ENCODE measurements at regions not wholly inside any gene's neighbourhood (a gene's known extent, or its start where the extent isn't known, plus 50 kb on each side); places are given as distances from the start of the nearest gene placed in this dataset.
"Not testable (repeated sequence)": the region's sequence is repeated elsewhere in the genome, so short reads cannot be mapped to it uniquely, and the experiment has no call there.

DNA sequence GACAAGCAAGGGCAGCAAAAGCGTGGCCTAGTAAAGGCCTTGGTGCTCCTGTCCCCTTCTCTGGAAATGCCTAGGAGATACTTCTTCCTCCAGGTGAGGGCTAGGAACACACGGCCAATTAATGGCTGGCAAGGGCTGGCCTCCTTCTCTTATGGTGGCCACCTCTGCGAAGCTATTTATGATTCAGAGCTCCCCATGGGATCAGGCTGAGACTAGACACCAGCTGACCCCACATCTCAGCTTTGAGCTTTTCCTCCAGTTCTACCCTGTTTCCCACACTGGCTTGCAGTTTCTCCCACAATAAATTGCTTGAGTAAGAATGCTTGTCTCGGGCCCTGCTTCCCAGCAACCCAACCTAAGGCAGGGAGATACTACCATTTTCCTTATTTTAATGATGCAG is 53.7 kb downstream of the CAMK2N1 start:
- DNase-seq = no peak

DNA sequence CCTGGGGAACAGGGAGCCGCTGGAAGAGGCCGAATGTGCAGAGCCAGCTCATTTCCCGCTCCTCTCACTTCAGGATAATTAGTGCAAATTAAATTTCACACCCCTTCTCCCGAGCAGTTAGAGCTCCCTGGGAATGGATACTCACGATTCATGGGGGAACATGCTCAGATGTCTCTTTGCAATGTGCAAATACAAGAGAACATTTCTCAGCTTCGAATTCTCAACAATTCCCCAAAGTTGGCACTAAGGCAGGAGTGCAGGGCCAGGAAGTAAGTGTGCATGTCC is 54.9 kb downstream of the CAMK2N1 start:
- DNase-seq = no peak

DNA sequence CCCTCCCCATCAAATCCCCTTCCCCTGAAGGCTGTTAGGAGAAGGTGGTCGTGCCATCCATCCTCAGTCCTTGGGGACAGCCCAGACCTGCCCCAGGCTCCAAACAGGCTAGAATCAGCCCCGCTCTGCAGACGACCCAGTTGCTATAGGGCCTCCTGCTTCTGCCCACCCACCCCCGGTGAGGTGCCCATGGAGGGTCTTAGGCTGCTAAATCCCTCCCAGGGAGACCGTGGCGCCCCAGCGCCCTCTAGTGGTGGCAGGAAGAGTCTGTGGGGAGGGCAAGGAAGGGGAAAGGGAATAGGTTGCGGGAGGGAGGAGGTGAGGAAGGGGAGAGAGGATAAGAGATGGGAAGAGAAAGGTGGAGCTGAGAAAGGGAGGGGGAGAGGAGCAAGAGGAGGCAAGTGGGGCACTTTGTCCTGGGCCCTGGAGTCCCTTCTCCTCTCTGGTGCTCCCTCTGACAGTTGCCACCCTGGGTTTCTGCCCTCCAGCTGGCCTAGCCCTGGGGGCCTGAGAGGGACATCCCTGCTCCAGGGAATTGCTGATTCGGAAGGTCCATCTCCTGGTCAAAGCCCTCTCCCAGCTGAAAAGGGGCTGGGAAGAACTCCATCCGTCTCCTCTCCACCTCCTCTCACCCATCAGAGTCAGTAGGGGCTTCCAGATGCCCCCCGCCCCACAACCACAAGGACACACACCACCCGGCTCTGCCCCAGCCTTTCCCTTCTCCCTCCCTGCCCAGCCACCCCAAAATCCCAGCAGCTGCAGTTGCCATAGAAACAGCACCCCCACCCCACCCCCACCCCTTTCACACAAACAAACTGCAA is 55.4 kb downstream of the CAMK2N1 start:
- peak; percentile 56 for DNase-seq

DNA sequence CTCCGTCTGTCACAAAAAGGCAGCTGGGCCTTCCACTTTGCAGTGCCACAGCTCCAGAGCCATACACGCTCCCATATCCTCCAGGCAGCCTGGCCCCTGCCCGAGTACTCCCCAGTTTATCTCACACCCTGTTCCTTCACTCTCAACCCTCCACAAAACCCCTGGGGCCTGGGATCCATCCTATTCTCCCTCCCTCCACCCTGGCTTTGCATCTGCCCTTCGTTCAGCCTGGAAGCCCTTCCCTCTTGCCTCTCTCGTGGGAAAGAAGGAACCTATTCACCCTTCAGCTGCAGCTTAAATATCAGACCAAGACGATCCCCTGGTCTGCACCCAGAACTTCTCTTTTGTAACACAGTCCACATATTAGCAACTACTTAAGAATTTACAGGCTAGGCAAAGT is 56.7 kb downstream of the CAMK2N1 start:
- no peak for DNase-seq

DNA sequence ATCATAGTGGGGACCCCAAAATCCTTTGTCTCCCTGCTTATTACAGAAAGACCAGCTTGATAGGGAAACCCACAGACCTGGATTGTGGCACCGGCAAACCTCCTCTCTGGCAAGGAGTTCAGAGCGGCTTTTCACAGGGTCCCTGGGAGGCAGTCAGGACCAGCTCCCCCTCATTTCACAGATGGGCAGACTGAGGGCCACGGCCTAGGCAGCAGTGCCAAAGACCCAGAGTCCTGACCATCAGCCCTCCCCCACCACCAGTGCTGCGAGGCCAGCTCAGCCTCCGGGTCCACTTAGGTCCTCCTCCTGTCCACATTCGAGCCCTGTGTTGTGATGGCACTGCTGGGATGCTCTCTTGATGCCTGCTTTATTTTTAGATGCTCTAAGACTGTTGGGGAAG is 57.2 kb downstream of the CAMK2N1 start:
- DNase-seq = no peak

DNA sequence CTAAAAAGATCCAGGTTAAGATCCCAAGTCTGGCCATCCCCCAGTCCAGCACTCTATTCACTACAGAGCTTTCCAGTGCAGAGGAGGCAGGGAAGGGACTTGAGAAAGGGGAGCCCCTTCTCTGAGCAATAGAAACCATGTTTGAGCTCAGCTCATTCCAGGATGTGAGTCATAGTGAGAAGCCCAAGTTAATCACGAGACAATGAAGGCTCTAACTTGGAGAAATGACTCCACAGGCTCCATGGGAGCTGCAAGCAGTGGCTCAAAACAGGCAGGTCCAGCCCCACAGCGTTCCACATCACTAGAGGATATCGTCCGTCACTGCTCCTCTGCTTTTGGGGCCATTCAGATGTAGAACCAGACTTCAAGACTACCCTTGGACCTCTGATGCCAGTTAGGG is 59.1 kb downstream of the CAMK2N1 start:
- DNase-seq = peak; percentile 90

DNA sequence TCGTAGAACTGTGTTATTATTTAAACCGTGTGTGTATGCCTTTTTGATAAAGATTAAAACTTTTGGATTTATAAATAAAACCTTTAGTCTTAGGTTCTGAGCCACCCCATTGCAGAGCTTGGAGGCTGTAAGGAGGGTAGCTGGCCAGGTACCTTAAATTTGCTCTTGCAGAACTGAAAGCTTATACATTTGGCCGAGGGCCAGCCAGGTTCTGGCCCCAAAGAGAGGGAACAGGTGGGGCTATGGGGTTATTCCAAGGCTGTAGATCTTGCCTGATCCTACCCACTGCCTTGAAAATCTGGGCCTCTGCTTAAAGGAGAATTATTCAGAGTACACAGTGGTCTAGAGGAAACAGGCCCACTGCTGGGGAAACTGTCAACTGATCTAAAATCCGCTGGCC is 59.6 kb downstream of the CAMK2N1 start:
- DNase-seq = no peak

DNA sequence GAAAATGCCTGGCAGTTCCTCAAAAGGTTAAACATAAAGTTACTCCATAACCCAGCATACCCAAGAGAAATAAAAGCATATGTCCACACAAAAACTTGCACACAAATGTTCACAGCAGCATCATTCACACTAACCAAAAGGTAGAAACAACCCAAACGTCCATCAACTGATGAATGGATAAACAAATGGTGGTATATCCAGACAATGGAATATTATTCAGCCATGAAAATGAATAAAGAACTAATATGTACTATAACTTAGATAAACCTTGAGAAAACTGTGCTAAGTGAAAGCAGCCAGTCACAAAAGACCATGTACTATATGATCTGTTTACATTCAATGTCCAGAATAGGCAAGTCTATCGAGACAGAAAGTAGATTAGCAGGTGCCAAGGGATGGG is 60.4 kb downstream of the CAMK2N1 start:
- DNase-seq = no peak

DNA sequence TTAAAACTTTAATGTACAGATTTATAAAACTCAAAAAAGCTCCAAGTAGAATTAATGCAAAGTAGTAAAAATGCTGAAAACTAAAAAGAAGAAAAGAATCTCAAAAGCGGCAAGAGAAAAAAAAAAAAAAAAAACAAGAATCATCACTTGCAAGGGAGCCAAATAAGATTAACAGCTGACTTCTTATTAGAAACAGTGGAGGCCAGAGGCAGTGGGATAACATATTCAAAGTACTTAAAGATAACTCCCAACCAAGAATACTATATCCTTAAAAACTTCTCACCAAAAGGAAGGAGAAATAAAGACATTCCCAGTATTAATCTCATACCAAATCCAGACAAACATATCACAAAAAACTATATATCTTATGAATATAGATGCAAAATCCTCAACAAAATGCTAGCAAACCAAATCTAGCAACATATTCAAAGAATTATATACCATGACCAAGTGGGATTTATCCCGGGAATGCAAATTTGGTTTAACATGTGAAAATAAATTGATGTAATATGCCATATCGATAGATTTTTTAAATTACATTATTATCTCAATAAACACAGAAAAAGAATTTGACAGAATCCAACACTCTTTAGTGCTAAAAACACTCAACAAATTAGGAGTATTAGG is 62.7 kb downstream of the CAMK2N1 start:
- DNase-seq = no peak

DNA sequence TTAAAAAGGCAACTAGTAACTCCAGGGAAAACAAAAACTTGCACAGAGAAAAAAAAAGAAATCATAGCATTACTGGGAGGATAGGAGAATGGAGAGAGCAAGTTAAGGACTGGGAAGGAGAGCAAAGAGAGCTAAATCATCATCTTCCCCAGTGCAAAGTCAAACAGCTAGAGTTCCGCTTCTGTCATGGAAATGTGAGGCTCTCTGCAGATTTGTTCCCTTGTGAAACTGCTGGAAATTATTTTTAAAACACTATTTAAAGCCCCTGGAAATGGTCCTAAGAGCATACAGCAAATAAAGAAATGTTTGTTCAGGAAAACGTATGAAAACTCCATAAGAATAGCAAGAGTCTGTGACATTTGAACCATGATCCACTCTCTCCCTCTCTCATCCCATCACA is 64.6 kb downstream of the CAMK2N1 start:
- DNase-seq = no peak

DNA sequence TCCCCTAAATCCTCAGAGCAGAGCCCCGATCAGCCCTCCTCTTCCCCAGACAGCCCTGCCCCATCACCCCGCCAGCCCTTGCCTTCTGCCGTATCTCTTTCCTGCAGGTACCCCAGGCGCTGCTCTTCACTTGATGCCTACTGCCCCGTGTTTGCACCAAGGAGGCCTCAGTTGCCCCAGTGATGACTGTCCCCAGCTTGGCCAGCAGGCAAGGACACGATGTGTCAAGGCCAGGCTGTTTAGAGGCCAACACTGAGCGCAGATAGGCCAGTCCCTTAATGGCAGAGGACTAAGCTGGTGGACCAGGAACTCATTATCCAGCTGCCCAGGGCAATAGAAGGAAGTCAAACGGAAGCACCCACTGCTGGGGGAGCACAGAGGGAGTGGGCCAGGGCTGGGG is 68.4 kb downstream of the CAMK2N1 start:
- DNase-seq = no peak

DNA sequence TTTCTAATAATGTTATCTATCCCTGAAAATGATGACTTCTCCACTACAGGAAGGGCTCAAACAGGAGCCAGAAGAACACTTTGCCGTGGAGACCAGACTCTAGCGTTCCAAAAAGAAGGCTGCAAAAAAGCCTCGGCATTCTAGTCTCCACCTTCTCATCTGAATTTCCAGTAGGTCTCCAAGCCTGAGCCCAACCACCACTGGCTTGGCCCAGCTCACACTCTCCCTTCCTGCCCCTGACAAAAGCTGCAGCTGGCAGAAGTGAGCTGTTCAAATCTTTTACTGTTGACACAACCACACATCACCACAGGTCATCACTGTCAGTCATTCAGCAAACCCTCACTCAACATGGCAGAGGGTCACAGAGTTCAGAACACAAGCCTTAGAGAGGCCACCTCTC is 69.3 kb downstream of the CAMK2N1 start:
- DNase-seq = no peak

DNA sequence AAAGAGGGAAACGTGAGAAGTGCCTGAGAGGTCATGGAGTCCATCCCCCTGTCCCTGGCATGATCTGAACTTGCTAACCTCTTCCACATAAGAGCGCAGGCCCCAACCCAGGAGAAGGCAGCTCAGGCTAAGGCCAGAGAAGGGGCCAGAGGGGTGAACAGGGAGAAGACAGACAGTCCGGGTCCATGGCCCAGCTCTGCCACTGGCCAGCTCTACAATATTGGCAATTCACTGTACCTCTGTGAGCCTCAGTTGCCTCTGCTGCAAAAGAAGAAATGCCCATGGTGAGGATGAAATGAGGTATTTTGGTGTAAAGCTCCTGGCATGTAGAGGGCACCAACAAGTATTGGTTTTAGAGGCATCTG is 72.3 kb downstream of the CAMK2N1 start:
- no peak for DNase-seq

DNA sequence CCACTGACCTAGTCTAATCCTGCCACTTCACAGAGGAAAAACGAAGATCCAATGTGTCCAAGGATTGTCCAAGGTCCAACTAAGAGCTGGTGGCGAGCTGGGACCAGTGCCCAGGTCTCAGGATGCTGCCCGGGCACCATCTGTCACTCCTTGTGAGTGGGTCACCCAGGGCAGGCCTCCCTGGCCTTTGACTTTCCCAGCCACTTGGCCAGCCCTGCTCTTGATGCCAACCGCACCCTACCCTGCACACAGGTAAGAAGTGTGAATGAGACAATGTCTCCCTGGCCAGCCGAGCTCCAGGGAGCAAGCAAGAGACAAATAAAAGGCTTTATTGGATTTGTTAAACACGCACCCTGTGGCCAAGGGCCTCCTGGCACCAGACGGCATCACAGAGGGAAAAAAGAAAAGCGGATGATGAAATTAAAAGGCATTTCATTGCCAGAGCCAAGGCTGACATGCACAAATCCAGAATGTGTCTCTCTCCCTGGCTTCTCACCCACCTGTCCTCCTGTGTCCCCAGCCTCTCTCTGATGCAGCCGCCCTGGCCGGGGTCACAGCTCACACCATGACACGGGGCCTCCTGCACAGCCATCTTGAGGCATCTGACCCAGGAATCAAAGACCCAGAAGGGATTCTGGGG is 72.8 kb downstream of the CAMK2N1 start:
- no peak for DNase-seq

DNA sequence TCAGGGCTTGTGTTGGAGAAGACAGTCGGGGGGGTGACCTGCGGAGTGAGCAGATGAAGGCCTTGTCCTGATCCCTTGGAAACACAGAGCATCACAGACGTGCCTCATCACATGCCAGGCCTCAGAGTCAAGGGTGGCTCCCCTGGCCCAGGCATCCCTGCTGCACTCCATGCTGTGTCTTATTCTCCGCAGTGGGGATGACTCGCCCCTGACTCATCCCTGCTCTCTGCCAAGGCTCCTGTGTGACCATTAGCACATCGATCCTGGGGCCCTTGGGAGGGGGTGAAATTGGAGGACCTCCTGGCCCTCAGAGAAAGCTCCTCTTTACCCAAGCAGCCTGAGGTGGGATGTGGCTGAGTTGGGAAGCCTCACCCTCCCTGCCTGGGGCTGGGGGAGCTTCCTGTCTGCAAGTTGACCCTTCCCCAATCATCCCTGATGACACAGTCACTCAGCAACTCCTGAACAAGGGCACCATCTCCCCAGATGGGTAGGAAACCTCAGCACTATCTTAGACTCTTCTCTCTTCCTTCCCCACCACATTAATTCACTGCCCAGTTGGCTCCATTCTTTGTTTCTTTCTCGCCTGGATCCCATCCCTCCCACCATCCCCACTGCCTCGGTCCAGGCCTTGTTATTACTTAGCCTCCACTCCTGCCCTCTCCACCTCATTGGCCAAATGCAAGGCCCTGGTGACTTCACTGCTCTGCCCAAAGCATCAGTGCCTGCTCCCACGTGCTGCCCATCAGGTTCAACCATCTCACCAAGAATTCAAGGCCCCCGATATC is 74.6 kb downstream of the CAMK2N1 start:
- peak; percentile 53 for DNase-seq

DNA sequence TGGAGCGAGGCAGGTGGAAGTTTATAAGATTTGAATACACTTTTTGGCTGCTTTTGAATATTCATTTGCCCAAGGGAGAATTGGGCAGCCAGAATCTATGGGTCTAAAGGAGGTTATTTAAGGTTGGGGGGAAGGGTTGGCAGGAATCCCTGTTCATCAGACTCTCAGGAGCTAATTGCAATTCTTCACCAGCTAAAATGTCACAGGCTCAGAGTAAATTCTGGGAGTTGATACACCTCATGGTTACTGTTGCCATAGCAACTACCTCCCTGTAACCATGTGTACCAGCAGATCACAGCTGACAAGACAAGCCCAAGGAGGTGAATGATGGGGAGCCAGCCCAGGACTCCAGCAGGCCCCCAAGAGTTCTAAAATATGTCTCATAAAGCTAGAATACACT is 75.5 kb downstream of the CAMK2N1 start:
- no peak for DNase-seq

DNA sequence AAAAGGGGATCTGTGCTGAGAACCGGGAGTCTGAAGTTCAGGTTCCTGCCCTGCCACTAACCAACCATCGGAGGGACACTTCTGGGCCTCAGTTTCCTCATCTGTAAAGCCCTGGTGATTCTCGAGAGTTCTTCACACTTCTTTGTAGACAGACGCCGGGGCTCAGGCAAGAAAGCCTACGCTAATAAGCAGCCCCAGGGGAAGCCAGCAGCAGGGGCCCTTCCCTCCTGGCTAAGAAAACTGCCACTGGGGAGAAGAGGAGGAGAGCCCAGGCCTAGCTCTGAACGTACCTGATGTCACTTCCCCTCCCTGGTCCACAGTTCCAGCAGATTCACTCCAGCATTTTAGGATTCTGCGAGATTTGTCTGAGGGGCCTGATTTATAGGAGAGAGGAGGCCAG is 76.0 kb downstream of the CAMK2N1 start:
- DNase-seq = no peak

DNA sequence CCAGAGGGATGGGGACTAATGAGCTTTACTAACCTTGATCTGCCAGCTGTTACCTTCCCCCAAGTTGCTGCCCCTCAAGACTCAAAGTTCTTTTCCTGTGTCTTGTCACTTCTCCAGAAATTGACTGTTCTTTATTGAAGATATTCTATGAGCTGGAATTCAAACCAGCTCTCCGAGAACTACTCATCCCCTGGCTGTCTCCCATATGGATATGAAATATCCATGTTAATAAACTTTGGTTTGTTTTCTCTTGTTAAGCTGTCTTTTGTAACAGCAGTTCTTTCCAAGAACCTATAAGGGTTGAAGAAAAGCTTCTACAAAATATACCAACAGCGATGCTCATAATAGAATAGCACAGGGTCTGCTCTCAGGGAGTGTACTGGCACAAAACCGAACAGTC is 77.0 kb downstream of the CAMK2N1 start:
- DNase-seq = no peak

DNA sequence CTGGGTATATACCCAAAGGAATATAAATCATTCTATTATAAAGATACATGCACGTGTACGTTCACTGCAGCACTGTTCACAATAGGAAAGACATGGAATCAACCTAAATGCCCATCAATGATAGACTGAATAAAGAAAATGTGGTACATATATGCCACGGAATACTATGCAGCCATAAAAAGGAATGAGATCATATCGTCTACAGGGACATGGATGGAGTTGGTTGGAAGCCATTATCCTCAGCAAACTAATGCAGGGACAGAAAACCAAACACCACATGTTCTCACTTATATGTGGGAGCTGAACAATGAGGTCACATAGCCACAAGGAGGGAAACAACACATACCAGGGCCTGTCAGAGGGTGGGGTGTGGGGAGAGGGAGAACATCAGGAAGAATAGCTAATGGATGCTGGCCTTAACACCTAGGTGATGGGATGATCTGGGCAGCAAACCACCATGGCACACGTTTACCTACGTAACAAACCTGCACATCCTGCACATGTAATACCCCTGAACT is 77.8 kb downstream of the CAMK2N1 start:
- DNase-seq = not testable (repeated sequence)

DNA sequence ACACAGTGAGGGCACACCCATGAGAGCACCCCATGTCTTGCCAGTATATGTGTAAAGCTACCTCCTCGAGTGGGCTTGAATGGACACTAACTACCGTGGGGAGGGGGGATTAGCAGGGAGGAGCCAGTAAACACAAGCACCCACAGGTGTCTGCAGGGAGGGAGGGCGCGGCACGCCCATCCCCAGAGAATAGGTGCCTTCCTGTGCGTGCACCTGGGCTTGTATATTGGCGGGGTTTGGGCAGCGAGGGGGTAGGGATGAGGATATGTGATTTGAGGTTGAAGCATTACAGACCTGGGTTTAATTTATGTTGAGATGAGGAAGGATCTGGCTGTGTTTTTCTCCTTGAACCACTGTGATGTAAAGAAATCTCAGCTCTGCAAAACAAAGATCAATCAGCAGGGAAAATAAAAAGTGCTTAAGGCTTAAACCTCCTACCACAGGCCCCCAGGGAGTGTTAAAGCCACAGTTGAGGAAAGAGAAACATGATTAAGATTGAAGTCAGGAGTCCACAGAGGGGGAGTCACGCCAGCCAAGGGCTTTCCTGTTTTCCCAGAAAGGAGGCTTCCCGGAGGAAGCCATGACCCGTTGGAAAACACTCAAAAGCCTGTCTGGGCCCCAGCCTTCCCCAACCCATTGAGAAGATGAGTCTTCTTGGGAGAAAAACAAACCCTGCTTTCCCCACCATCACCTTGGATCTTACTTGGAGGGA is 80.0 kb downstream of the CAMK2N1 start:
- DNase-seq = peak; percentile 77

DNA sequence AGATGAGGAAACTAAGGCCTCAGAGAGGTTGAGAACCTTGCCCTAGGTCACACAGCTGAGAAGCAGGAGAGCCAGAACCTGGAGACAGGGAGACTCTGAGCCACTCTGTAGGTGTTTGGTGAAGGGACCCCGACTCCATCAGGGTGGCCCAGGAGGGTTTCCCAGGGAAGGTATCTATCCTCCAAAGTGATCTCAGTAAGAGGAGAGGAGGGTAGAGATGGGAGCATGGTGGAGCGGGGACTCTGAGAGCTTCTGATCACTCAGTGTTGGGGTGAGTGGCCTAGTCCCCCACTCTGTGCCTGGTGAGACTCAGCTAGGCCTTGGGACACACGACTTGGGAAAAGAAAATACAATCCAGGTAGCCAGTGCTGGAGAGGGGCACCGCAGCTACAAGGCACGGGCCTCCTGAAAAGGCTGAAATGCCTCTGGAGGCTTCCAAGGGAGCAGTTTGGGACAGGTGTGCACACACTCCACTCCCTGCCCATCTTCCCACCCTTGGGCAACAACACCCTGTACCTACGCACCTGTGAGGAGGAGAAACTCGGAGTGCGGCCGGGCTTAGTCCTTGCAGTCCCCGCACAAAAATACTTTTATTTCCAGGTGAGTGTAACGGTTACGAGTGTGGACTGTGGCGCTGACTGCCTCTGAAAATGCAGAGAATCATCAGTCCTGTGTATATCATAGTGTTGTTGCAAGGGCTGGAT is 80.8 kb downstream of the CAMK2N1 start:
- no peak for DNase-seq
